GM19438 (cell line): ENCODE measurements at regions not wholly inside any gene's neighbourhood (a gene's known extent, or its start where the extent isn't known, plus 50 kb on each side); places are given as distances from the start of the nearest gene placed in this dataset.

ENCODE experiments used
- ATAC-seq: cut with Tn5 transposase; IDR thresholded peaks from one replicate; pipeline ENCODE4 v1.9.1; 2021; ENCODE audit warnings: low read depth; ENCODE audit not compliant: unreplicated experiment

DNA sequence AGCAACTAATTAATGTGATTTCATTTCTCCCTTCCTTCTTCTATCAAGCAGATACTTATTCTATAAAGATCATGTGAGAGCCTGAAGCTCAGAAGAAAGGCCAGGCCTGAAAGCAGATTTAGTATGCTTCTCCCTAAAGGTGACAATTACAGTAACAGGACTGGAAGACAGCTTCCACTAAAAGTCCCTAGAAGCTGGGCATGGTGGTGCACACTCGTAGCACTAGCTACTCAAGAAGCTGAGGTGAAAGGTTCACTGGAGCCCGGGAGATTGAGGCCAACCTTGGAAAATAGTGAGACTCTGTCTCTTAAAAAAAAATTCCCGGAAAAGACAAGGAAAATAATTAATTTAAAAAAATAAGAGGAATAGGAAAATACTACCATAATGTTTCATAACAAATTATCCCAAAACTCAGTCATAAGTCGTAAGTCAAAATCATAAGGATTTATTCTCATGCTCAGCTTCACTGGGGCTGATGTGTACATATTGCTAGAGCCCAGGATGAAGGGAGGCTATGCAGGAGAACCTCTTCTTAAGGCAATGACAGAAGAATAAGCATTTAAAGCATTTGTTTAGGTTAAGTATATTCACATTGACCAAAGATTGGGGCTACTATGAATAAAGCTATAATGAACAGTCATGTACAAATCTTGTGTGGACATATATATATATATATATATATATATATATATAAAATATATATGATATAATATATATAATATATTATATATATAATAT, 210.8 kb upstream of the SMARCA2 start:
- ATAC-seq = no peak

DNA sequence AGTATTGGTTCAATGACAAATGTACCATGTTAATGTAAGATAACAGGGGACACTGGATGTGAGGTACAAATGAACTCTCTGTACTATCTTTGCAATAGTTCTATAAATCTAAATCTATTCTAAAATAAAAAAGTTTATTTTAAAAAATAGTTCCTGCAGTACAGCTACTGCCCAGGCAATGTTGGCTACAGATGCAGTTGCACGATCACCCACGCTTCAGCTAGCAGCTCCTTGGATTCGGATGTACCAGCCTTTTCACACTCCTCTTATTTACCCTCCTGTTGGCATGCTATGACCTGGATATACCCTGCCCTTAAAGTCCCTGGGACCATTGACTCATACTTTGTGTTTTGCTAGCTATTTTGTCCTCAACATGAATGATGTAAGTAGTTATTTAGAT, 185.4 kb upstream of the SMARCA2 start:
- ATAC-seq = no peak

DNA sequence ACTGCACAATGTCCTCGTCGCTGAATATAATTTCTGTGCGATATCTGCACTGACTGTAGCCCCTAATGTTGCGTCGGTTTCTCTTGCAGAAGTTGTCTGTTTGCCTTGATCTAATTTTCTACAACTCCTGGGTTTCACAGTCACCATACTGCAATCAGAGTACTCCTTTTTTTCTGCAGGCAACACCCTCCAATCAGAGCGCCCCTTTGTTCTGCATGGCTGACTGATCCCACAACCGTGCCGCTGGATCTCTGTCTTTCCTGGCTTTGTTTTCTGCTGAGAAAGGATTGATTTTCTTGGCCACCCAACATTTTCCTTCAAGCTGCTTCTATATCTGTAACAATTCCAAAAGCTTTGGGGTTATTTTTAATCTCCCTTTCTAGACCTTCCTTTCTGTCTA, 182.2 kb upstream of the SMARCA2 start:
- no peak for ATAC-seq

DNA sequence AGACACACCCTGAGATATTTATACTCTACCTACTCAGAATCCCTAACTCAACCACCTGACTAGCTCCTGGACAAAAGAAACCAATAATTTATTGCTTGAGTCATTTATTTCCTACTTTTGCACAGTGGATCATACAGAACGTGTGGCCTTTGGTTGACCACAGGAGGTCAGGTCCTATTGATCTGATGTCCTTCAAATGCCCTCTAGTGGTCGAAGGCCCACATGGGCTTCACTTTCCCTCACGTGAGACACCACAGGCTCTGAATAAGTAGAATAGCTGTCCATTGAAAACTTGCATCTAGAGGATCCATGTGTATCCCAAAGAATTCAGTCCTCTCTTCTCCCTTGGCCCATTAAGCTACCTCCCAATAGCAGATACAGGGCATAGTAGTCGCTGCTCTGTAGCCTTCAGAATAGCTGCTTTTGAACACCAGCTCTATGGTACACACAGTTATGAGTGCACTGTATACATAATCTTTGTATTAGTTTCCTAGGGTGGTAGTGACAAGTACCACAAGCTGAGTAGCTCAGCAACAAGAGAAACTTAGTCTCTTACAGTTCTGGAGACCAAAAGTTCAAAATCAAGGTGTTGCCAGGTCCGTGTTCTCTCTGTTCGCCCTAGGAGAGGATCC, 177.6 kb upstream of the SMARCA2 start:
- ATAC-seq = no peak

DNA sequence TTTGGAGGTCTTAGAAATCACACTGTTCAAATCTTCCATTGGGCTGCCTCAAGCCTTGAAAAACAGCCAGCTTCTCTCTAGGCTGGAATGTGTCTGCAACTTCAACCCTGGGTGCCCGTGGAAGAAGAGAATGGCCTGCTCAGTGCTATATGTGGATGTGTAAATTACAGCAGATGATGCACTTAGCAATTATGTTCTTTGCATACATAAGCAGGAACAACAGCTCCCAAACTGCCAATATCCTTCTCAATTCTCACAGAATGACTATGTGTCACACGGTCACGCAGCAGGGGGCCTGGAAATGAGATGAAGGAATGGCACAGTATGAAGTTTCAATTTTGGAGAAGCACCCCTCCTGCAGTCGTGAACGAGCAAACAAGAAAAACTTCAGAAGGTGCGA, 175.2 kb upstream of the SMARCA2 start:
- no peak for ATAC-seq

DNA sequence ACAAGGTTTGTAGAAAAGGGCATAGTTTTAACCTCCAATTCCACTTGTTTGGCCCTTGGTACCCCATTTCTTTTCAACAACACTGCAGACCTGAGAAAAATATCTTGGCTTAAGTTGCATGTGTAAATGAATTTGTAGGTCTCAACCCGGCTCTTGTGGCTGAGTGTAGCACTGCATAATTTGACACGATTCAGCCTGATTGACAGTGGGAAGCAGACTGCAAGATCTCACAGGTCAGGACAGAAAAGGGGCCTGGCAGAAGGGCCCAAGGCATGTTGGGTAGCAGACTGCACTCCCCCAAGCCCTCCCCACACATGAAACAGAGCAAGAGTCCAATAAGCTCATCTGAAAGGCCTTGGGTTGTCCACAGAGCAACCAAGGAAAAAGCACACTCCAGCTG, 169.7 kb upstream of the SMARCA2 start:
- no peak for ATAC-seq

DNA sequence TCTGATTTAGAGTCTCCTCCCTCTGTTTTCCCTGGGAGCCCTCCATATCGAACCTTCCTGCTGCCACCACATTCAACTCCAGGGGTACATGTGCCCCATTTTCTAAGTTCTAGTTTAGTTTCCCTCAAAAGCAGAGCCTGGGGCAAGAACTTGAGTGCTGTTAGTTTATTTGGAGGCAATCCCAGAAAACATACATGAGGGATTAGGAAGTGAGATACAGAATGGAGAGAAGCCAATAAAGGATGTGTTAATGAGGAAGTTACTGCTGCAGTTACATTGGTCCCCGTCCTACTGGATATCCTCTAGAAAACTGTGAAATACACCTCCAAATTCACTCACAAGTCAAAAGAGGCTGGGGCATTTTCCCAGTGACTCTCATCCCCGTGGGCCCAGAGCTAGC, 159.4 kb upstream of the SMARCA2 start:
- ATAC-seq = no peak

DNA sequence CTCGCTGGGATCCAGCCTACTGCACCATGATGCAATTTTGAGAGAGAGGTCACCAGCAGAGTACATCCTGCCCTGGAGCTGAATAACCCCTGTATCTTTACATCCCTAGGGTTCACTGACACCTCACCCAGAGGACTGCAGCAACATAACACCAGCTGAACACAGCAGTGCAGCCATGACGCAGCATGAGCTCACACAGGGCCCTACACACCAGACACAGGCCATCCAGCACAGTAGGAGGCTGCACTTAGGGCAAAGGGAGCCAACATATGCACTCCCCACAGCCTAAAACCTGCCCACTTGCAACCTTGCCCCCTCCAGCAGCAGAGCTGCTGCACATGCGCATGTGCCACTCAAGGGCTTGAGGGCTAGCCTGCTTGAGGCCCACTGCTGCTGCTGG, 157.3 kb upstream of the SMARCA2 start:
- ATAC-seq = no peak

DNA sequence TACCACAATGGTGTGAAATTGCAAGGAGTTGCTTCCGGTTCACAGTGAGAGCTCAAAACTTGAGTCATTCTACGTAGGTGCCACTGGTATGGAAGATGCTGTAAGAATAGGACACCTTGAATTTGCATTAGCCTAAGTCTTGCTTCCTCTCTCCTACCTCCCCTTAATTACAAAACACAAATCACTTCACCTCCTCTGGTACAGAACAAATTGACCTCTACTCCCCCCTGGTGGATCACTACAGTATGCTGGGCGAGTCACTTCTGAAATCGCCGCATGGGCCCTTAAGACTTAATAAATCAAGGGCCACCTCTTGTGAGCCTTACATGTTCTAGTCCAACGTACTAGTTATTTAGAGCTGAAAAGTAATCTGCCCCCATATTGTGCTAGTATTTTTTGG, 145.3 kb upstream of the SMARCA2 start:
- peak; percentile 89 for ATAC-seq

DNA sequence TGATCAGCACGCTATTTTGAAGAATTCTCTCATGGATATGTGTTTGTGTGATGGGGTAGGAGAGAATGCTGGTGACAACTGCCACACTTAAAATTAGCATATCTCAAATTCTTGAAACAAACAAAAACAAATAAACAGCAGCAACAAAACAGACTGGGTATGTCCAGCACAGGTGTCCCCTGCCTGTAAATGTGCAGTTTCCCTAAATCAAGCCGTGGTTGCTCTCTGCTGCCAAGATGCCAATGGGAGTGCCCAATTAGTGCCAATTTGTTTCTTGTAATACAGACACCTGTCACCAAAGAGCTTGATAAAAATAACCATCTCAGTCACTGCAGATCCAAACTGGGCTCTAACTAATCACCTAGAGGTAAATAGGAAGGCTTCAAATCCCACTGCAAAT, 144.2 kb upstream of the SMARCA2 start:
- no peak for ATAC-seq

DNA sequence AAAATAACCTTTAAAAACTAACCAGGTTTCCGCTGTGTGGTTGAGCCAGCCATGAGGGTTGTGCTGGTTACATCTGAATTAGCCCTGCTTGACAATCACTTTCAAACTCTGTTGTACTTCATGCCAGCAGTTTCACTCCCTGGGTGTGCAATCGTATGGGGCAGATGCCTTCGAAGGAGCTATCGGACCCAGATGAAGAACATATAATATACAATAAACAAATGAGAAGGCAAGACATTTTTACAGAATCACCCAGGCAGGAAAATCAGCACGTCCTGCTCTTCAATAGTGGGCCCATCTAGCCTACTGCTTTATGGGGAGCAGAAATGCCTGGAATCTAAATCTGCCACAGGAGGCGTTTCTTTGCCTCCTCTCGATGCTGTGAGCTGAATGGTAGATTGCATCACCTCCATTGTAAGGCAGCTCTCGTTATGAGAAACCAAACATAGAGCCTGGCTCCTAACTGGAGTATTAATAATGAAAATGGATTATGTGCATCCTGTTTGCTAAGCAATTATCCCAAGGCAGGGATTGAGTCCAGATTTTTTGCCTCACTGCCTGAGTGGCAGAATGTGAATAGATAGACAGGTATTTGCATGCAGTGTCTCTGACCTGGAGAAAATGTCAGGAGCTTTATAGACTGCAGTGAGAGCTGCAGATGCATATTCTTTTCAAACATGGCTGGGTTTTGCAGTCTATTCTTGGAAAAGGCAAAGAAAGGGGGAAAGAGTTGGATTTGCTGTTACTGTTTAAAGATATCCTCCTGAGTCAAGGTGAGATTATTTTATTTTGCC, 143.3 kb upstream of the SMARCA2 start:
- no peak for ATAC-seq

DNA sequence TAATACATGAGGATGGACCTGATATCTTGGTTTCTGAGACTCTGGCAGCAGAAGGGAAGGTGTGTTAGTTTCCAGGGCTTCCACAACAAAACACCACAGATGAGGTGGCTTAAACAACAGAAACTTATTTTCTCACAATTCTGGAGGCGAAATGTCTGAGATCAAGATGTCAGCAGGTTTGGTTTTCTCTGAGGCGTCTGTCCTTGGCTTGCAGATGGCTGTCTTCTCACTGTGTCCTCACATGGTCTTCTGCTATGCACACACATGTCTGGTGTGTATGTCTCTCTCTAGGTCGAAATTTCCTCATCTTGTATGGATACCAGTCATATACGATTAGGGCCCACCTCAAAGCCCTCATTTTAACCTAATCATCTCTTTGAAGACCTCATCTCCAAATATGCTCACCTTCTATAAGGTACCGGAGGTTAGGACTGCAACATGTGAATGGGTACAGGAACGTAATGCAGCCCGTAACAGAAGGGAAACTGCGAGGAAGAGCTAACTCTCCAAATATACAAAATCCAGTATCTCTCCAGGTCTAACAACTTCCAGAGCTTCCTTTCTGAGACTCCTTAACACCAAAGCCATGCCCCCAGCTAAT, 139.8 kb upstream of the SMARCA2 start:
- ATAC-seq = no peak

DNA sequence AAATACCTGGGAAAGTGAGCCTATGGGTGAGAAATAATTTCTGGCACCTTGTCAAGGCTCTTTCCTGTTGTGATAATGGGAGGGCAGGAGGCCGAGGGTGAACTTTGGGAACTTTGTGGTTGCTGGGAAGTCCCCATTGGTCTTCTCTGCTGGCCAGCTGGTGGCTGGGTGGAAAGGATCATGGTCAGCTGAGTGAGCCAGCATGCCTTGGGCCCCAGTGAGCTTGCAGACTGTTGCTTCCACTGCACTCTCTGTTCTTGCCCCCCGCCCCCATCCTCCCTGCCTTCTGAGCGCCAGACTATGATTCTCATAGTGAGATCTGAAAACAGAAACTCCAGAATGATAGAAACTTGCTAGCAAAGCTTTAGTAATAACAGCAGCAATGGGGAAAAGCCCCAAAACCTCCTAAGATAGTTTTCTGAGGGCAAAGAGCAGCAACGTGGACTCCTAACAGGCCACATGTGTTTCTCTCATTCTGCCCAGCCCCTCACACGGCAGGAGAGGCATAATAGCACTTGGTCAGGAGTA, 139.2 kb upstream of the SMARCA2 start:
- ATAC-seq = peak; percentile 75

DNA sequence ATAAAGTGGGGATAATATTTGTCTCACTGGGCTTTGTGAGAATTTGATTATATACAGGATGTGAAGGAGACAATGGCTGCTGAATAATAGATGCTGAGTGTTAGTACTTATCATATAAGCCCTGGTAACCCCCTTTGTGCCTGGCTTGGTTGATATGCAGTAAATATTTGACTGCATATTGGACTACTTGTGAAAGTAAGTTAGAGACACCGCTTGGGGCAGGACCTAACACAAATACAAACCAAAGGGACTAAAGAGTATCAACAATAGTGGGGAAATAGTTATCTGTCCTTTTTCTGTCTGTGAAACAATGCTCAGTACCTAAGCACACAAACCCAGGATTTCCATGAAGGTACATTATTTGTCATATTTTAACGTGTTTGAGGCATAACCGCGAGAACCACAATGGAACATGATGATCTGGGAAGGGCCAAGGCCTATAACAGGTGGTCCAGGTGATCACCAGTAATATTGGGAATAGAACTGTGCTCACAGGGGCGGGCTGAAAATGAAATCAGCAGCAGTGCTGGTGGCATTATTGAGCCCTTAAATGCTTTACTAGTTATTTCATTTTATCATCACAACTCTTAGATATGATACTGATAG, 138.2 kb upstream of the SMARCA2 start:
- no peak for ATAC-seq

DNA sequence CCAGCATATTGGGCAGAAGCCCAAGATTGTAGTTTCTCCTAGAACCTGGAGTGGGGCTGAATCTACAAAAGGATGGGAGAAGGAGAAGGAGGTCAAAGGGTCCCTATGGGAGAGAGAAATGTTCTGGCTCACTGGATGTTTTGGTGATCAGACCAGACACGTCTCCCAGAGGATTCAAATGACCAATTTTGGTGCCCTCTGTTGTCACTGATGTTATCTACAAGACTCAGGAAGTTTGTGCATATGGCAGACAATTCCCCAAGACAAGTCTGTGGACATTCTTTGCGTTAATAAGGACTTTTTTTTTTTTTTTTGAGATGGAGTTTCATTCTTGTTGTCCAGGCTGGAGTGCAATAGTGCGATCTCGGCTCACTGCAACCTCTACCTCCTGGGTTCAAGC, 137.2 kb upstream of the SMARCA2 start:
- ATAC-seq = no peak

DNA sequence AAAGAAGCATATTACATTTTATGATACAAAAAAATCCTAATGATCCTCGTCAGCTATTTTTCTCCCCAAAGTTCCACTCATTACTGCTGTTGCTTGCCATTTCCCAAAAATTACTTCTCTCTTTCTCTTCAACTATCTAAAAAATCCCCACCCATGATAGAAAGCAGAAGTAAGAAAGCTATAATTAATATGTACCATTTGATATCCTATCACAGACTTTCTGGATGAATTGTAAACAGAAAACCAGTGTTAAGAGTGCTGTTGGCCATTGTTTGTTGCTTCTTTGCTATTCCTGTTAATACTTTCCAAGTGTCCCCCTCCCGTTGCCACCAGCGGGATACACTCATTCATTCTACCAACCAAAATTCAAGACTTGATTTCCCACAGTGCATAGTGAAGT, 136.3 kb upstream of the SMARCA2 start:
- ATAC-seq = no peak

DNA sequence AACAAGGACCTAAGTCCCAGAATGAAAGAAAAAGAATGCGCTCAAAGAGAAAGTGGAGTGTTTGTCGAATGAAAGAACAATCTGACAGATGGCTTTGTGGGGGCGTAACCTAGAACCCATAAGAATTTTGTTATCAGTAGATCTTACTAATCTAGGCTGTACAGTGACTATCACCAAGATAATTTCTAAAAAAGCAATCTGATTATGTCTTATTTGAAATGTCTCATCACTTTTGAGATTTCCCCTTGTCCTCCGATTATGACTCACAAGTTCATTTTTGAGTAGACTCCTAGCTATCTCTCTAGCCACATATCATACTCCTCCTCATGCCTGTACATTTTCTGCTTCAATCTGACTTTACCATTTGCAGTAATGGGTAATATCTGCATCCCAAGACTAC, 135.6 kb upstream of the SMARCA2 start:
- no peak for ATAC-seq

DNA sequence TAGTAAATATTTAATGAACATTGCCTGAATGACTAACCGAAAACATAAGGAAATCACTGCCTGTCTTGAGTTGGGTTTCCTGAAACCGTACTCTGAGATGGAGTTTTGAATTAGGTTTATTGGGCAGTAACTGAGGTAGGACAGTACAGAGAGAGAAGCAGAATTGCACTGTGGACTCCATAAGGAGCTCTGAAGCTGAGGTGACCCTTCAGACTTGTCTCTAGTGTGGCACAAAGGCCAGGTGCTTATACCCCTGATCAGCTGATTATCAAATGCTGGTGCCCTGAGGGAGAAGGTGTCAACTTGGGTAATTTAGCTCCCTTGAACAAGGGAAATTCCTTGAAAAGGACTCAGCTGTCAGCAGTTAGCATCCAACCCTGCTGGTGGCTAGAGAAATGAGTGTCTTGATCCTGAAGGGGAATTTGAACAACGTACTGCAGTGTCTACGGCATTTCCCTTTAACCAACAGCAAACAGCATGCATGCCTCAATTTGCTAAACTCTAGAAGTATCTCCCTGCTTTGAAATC, 135.0 kb upstream of the SMARCA2 start:
- no peak for ATAC-seq

DNA sequence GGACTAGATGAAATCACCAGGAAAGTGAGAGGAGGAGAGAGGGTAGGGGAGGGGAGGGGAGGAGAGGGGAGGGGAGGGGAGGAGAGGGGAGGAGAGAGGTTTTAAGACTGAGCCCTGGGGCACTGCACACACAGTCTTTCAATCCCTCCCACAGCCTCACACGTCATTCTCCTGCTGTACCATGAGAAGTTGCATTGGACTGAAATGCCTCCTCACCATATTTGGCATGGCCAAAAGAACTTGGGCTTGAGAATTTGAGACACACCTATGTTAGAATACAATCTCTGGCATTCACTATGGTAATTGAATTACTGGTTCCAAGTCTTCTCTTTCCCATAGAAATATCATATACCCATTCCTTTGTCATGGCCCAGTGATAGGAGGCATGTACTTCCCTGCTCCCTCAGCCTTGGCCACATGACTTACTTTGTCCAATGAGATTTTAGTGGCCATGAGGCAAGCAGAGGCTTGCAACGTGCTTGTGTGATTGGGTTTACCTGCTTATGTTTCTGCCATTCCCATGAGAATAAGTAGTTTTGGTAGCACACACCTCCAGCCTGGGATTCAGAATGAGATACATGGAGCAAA, 133.3 kb upstream of the SMARCA2 start:
- no peak for ATAC-seq
